ENCODE measurements at regions not wholly inside any gene's neighbourhood (a gene's known extent, or its start where the extent isn't known, plus 50 kb on each side); places are given as distances from the start of the nearest gene placed in this dataset.

- no peak for DNase-seq (ENCODE audit: low read depth in 2 of 3, low spot score in 2 of 3)
Observed at GRCh38 chr20:6954219-6954618, 186.7 kb downstream of the BMP2 start.

GRCh38 chr20:6956056-6956455, 188.6 kb downstream of the BMP2 start:
- DNase-seq (ENCODE audit: low read depth in 2 of 3, low spot score in 2 of 3) = no peak

GRCh38 chr20:6956574-6956973, 189.1 kb downstream of the BMP2 start:
- DNase-seq (ENCODE audit: low read depth in 2 of 3, low spot score in 2 of 3) = no peak

- no peak for DNase-seq (ENCODE audit: low read depth in 2 of 3, low spot score in 2 of 3)
Observed at GRCh38 chr20:6959900-6960312, 192.4 kb downstream of the BMP2 start.

- no peak for DNase-seq (ENCODE audit: low read depth in 2 of 3, low spot score in 2 of 3)
Observed at GRCh38 chr20:6966721-6967120, 199.2 kb downstream of the BMP2 start.

GRCh38 chr20:6974838-6975237, 207.4 kb downstream of the BMP2 start:
- DNase-seq (ENCODE audit: low read depth in 2 of 3, low spot score in 2 of 3) = no peak

GRCh38 chr20:6975311-6975710, 207.8 kb downstream of the BMP2 start:
- DNase-seq (ENCODE audit: low read depth in 2 of 3, low spot score in 2 of 3) = no peak

GRCh38 chr20:6976106-6976900, 208.8 kb downstream of the BMP2 start:
- DNase-seq (ENCODE audit: low read depth in 2 of 3, low spot score in 2 of 3) = no peak

GRCh38 chr20:6979621-6980020, 212.1 kb downstream of the BMP2 start:
- no peak for DNase-seq (ENCODE audit: low read depth in 2 of 3, low spot score in 2 of 3)

GRCh38 chr20:6993011-6993410, 225.5 kb downstream of the BMP2 start:
- DNase-seq (ENCODE audit: low read depth in 2 of 3, low spot score in 2 of 3) = no peak

- no peak for DNase-seq (ENCODE audit: low read depth in 2 of 3, low spot score in 2 of 3)
Observed at GRCh38 chr20:6993511-6993910, 226.0 kb downstream of the BMP2 start.

- no peak for DNase-seq (ENCODE audit: low read depth in 2 of 3, low spot score in 2 of 3)
Observed at GRCh38 chr20:6994452-6994851, 227.0 kb downstream of the BMP2 start.

- DNase-seq (ENCODE audit: low read depth in 2 of 3, low spot score in 2 of 3) = no peak
Observed at GRCh38 chr20:6998909-6999308, 231.4 kb downstream of the BMP2 start.

GRCh38 chr20:6999381-6999780, 231.9 kb downstream of the BMP2 start:
- DNase-seq (ENCODE audit: low read depth in 2 of 3, low spot score in 2 of 3) = no peak

- no peak for DNase-seq (ENCODE audit: low read depth in 2 of 3, low spot score in 2 of 3)
Observed at GRCh38 chr20:7003598-7003997, 236.1 kb downstream of the BMP2 start.

GRCh38 chr20:7004801-7005200, 237.3 kb downstream of the BMP2 start:
- DNase-seq (ENCODE audit: low read depth in 2 of 3, low spot score in 2 of 3) = no peak

GRCh38 chr20:7010527-7010926, 243.0 kb downstream of the BMP2 start:
- no peak for DNase-seq (ENCODE audit: low read depth in 2 of 3, low spot score in 2 of 3)

- DNase-seq (ENCODE audit: low read depth in 2 of 3, low spot score in 2 of 3) = no peak
Observed at GRCh38 chr20:7015257-7015656, 247.8 kb downstream of the BMP2 start.

GRCh38 chr20:7022597-7022996, 255.1 kb downstream of the BMP2 start:
- DNase-seq (ENCODE audit: low read depth in 2 of 3, low spot score in 2 of 3) = no peak

GRCh38 chr20:7025635-7026034, 258.1 kb downstream of the BMP2 start:
- no peak for DNase-seq (ENCODE audit: low read depth in 2 of 3, low spot score in 2 of 3)

- DNase-seq (ENCODE audit: low read depth in 2 of 3, low spot score in 2 of 3) = no peak
Observed at GRCh38 chr20:7029019-7029418, 261.5 kb downstream of the BMP2 start.

GRCh38 chr20:7031222-7031621, 263.7 kb downstream of the BMP2 start:
- no peak for DNase-seq (ENCODE audit: low read depth in 2 of 3, low spot score in 2 of 3)

GRCh38 chr20:7038029-7038428, 270.5 kb downstream of the BMP2 start:
- DNase-seq (ENCODE audit: low read depth in 2 of 3, low spot score in 2 of 3) = no peak
